Stimulated activated CD8-positive, alpha-beta memory T cell treated with anti-CD3 and anti-CD28 coated beads, Interleukin-4, amount 100 ng/mL, for 48 hours (primary cell): ENCODE measurements at regions not wholly inside any gene's neighbourhood (a gene's known extent, or its start where the extent isn't known, plus 50 kb on each side); places are given as distances from the start of the nearest gene placed in this dataset.
"Not testable (repeated sequence)": the region's sequence is repeated elsewhere in the genome, so short reads cannot be mapped to it uniquely, and the experiment has no call there.

Source experiments
- DNase-seq: peaks from one replicate; pipeline ENCODE4 v3.0.0-alpha.2; 2020

- DNase-seq: no peak
Measured at GRCh38 chr3:25957026-25957425, 167.1 kb downstream of the OXSM start.

DNA sequence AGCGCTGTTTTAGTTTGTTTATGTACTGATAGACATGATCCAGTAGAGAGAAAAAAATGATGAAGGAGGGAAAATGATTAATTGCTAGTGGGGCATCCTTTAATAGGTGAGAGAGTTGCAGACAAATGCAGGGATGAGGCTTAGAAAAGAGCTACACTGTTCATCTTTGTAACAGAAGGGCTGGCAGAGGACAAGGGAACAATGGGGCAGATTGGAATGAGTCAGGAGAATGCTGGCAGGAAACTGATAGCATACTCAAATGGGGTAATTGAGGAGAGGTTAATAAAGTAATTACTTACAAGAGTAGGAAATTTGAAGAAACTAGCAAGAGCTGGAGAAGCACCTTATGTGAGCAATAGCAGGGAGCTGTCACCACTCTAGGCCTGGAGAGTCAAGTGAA lies 170.9 kb downstream of the OXSM start:
- no peak for DNase-seq

GRCh38 chr3:25962255-25962654 lies 172.4 kb downstream of the OXSM start:
- DNase-seq: no peak

- DNase-seq: no peak
Measured at GRCh38 chr3:25964141-25964540, 174.3 kb downstream of the OXSM start.

DNA sequence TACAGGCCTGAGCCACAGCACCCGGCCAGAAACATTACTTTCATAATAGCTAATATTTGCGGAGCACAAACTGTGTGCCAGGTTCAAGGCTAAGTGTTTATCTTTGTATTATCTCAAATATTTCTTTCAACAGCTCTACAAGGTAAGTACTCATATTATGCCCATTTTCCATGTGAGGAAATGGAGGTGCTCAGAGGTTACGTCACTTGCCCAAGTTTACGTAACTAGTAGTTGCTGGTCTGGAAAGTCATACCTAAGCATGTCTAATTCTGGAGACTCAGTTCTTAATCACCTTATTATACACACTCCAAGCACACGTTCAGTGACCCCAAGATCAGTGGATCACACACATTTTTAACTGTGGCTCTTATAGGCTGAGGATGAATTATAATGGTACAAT lies 177.5 kb downstream of the OXSM start:
- DNase-seq: no peak

DNA sequence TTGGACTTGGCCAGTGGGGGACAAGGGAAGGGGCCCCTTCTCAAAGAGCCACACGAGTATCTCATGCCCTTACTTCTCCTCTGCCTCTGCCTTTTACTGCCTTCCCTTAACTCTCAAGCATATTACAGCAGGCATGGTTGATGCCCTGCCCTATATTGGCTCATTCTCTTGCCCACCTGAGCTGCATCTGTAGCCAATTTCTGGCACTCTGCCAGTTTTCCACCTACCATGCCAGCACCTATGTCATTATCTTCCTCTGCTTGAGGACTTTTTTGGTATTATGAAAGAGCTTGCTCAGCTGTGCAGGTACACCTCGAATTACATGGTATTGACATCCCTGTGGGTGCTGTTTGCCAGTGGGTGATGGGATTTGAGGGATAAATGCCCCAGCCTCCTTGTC lies 181.8 kb downstream of the OXSM start:
- no peak for DNase-seq

GRCh38 chr3:25973122-25973521 lies 183.2 kb downstream of the OXSM start:
- no peak for DNase-seq

DNA sequence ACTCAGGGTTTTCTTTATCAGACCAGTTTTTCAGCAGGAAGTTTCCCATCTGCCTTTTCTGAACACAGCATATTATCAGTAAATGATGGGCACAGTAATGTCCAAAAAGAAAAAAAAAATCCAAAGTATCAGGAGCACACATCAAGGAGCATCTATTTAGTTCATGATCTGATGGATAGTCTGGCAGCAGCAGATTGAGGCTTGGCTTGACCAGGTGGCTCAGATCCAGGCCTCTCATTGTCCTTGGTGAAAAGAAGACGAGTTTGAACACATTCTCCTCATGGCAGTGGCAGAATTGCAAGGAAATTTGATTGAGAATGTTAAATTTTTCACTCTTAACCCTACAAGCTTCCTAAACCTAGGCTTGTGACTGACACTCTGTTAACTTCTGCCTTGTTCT lies 192.9 kb downstream of the OXSM start:
- no peak for DNase-seq

- no peak for DNase-seq
Measured at GRCh38 chr3:25985621-25986020, 195.7 kb downstream of the OXSM start.

GRCh38 chr3:25992606-25993005 lies 202.7 kb downstream of the OXSM start:
- DNase-seq: no peak

DNA sequence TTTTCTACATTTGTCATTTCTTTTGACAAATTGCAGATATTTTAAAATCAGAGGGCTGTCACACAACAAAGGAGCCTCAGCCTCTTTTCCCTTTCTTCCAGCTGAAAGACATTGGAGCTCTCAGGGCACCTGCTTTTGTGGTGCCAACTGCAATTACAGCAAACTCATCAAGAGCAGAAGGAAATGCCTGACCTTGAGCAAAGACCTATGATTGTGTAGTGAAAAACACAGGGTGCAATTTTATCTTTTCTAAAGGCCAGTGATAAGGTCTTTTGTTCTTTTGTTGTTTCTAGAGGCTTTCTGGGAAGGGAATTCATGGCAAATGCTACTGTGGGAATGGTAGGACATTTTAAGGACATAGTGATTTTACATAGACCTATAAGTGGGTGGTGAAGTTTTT lies 214.3 kb downstream of the OXSM start:
- DNase-seq: no peak

DNA sequence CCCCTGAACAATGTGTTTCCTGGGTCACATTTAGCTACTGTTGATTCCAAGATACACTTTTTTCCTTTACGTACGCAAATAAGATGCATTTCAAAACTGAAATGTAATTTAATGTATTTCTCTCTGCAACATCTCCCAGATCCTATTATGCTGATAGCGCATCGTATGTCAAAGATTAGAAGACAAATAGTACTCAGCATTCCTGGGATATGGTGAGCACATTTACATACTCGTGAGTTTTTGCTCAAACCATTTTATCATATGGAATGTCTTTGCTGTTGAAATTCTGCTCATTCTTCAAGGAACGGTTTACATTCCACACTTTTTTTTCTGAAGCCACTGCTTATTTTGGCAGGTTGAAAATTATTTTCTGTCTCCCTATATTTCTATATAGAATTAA lies 221.4 kb downstream of the OXSM start:
- no peak for DNase-seq

DNA sequence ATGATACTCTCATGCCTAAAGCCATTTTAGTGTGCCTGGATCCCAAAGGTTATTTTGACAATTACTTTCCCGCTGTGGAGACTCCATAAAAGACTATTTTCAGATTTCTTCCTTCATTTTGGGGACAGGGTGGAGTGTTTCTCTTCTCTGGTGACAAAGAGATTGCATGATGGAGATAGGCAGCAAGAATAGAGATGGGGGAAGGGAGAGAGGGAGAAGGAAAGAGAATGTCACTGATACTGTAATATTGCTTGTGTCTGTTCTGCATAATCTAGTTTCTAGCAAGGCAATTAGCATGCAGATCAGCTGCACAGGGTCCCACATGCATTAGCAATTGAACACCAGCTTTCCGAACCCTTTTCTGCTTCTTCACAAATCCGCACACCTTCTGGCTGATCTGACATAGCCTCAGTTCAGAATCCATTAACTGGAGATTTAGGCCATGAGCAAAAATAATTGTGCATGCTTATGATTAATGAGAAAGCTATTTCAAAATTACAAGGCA lies 222.4 kb downstream of the OXSM start:
- DNase-seq: no peak

DNA sequence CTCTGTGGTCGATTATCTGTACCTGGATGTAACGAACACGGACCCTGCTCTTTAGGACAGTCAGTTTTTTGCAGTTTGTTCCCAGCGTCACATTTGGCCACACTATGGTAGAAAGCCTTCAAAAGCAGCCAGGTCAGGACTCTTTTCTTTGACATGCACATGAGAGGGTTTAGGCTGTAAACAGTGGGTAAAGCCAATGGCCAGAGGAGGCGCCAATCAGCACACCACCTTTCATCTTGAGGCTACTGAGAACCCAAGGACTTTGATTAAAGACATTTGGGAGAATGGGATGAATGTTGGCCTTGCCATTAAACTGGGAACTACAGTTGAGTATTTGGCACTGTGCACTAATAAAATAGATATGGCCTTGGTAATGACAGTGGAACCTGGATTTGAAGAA lies 225.9 kb downstream of the OXSM start:
- no peak for DNase-seq

DNA sequence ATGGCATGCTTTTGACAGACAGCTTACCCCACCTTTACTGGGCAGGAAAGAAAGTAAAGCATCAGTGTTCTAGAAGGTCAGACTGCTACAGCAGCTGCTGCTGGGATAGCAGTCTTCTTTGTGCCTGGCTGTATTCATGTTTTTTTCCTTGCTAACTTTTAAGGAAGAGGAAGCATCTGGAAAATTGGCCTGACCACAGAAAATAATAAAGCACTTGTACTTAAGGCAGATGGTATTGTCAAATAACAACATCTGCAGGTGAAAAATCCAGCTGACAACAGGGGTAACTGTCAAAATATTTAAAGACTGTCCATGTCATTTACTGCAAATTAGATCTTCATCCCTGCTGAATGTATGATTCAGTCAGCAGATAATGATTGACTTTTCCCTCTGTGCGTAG lies 229.0 kb downstream of the OXSM start:
- no peak for DNase-seq

- DNase-seq: not testable (repeated sequence)
Measured at GRCh38 chr3:26024206-26024605, 234.3 kb downstream of the OXSM start.

GRCh38 chr3:26029321-26029720 lies 239.4 kb downstream of the OXSM start:
- DNase-seq: no peak

DNA sequence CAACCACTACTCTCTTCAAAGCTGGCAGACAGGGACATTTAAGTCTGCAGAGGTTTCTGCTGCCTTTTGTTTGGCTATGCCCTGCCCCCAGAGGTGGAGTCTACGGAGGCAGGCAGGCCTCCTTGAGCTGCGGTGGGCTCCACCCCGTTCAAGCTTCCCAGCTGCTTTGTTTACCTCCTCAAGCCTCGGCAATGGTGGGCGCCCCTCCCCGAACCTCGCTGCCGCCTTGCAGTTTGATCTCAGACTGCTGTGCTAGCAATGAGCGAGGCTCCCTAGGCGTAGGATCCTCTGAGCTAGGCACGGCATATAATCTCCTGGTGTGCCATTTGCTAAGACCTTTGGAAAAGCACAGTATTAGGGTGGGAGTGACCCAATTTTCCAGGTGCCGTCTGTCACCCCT lies 252.2 kb downstream of the OXSM start:
- not testable (repeated sequence) for DNase-seq

DNA sequence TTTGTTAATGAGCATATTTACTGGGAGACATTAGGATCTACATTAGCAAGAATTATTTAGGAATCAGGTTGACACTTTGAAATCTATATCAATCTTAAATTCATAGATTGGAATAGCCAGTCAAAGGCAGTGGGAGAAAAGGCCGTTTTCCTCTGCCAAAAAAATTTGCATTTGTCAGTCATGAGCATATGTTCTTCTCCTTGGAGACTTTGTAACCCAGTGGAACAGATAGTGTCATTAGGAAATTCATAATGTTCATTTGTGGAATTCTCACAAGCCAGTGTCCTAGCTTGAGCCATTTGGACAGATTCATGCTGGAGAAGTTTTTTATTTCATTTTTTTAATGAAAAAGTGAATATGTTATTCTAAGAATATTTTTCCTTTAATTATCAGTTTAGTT lies 260.1 kb downstream of the OXSM start:
- DNase-seq: no peak

- no peak for DNase-seq
Measured at GRCh38 chr3:26050776-26051175, 260.9 kb downstream of the OXSM start.

DNA sequence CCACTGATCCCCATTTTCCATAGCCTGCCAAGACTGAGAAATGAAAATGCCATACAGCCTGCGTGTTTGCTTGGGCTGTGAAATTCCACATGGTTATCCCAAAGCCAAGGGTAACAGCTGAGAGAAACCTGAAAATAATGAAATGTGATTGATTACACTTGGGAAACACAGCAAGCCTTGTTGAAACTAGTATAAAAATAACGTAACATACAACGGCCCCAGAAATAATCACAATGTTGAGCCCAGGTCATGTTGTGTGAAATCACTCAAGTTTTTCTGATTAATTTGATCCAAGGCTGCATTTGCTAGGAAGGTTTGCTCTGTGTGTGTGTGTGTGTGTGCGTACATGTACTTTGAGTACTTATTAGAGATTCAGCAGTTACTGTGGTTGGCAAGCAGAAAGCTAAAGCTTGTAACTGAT lies 269.0 kb downstream of the OXSM start:
- no peak for DNase-seq

GRCh38 chr3:26061947-26062346 lies 272.1 kb downstream of the OXSM start:
- no peak for DNase-seq

DNA sequence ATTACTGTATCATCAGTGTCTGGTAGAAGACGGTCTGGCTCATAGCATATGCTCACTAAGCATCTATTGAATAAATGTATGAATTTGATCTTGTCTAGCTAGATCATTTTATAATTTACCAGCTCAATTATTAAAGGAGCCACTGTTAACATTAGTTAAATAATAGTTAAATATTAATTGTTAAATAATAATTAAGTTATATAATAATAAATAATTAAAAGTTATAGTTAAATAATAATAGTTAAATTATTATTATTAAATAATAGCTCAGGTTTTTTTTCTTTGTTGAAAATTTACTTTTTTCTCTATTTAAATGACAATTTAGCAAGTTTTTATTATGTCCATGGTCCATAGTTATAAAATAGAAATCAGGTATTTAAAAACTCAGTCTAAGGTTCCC lies 274.4 kb downstream of the OXSM start:
- no peak for DNase-seq

GRCh38 chr3:26068890-26069289 lies 279.0 kb downstream of the OXSM start:
- no peak for DNase-seq

DNA sequence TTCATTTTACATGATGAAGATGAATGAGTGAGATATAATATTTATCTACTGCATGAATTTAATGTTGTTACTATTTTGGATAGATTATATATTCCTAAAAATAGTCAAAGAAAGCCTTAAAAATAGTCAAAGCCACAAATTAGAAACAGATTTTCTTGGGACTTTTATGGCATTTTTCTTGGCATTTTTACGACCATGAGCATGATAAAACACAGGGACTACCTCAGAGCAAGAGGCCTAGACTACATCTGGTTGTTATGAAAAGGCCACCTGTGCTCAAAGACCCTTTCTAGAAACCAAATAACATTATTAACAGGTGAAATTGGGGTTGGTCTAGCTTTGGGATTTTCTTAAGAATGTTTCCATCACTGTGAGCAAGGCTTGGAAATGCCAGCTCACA lies 281.0 kb downstream of the OXSM start:
- no peak for DNase-seq

DNA sequence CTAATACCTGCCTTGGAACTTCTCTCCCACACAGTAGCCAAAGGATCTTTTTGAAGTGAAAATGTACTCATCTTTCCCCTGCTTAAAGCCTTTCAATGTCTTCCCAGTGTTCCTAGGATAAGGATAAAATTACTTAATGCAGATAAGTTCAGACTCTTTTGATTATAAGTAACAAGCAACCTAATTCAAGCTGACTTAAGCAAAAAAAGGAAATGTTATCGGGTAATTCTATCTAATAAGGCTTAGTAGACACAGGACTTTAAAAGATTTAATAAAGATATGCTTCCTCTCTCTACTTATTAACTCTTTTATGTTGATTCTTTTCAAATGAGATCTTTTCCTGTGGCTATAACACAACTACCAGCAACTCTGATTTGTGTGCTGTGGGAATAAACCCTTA lies 284.2 kb downstream of the OXSM start:
- DNase-seq: no peak
